Fibroblast of lung (primary cell): ENCODE measurements at regions not wholly inside any gene's neighbourhood (a gene's known extent, or its start where the extent isn't known, plus 50 kb on each side); places are given as distances from the start of the nearest gene placed in this dataset.
A peak's percentile ranks its signal among the peaks of the same experiment; 100 is the strongest.

Experiments
- DNase-seq, 2 donors: peaks; one replicate each; pipeline versions ENCODE4 v3.0.0 to v3.0.0-alpha.2; 2010; ENCODE audit warnings: low read depth in 2 of 2
- H2AFZ ChIP-seq: 2 replicates; pipeline ENCODE4 v1.5.1; 2012; ENCODE audit warnings: low read length, control low read depth, inconsistent platforms
- H3K27ac ChIP-seq: 2 replicates; pipeline ENCODE4 v1.5.1; 2011; ENCODE audit warnings: low read length, control low read depth; ENCODE audit not compliant: insufficient read depth
- H3K27me3 ChIP-seq: 2 replicates; pipeline ENCODE4 v1.5.1; 2011; ENCODE audit warnings: mild to moderate bottlenecking, low read length; ENCODE audit not compliant: control insufficient read depth, insufficient read depth
- H3K36me3 ChIP-seq: 2 replicates; pipeline ENCODE4 v1.5.1; 2011; ENCODE audit warnings: low read length; ENCODE audit not compliant: control insufficient read depth, insufficient read depth
- H3K4me1 ChIP-seq: 2 replicates; pipeline ENCODE4 v1.5.1; 2011; ENCODE audit warnings: low read length; ENCODE audit not compliant: control insufficient read depth, insufficient read depth; ENCODE audit errors: extremely low read depth
- H3K4me2 ChIP-seq: 2 replicates; pipeline ENCODE4 v1.5.1; 2011; ENCODE audit warnings: low read length, control low read depth; ENCODE audit not compliant: insufficient read depth; ENCODE audit errors: extremely low read depth
- H3K4me3 ChIP-seq, 4 experiments: fragments of 200-600 bp in 1 of 4; sonication (generic) in 1 of 4; replicated peaks in 1 of 4; 2 replicates each; pipeline ENCODE4 v1.5.1; 2011 to 2016; ENCODE audit warnings: low read length in 4 of 4, low read depth in 3 of 4, mild to moderate bottlenecking in 3 of 4, control low read depth in 2 of 4, inconsistent platforms in 1 of 4, mixed read lengths in 1 of 4; ENCODE audit not compliant: insufficient read depth in 1 of 4; ENCODE audit errors: control extremely low read depth in 1 of 4
- H3K79me2 ChIP-seq: 2 replicates; pipeline ENCODE4 v1.5.1; 2012; ENCODE audit warnings: mild to moderate bottlenecking, low read length, inconsistent platforms; ENCODE audit not compliant: control insufficient read depth, insufficient read depth
- H3K9ac ChIP-seq: 2 replicates; pipeline ENCODE4 v1.5.1; 2011; ENCODE audit warnings: mild to moderate bottlenecking, low read length, control low read depth; ENCODE audit not compliant: insufficient read depth
- H3K9me3 ChIP-seq: 2 replicates; pipeline ENCODE4 v1.5.1; 2012; ENCODE audit warnings: low read depth, low read length; ENCODE audit not compliant: control insufficient read depth, insufficient read depth
- H4K20me1 ChIP-seq: 2 replicates; pipeline ENCODE4 v1.5.1; 2011; ENCODE audit warnings: low read length; ENCODE audit not compliant: control insufficient read depth, insufficient read depth; ENCODE audit errors: extremely low read depth
- CTCF ChIP-seq, 2 donors: IDR thresholded peaks in 1 of 2; conservative IDR thresholded peaks in 1 of 2; 1 replicate in 1 of 2; 2 replicates in 1 of 2; pipeline ENCODE4 v1.5.1; 2011 to 2012; ENCODE audit warnings: low read length in 2 of 2, control low read depth in 1 of 2, inconsistent platforms in 1 of 2, low read depth in 1 of 2, mild to moderate bottlenecking in 1 of 2
- EZH2 ChIP-seq: IDR thresholded peaks from 2 replicates; pipeline ENCODE4 v1.5.1; 2012; ENCODE audit warnings: low read length, control low read depth, mild to moderate bottlenecking; ENCODE audit errors: missing control alignments

GRCh38 chr20:6595704-6596103 is 171.8 kb upstream of the BMP2 start:
- DNase-seq = peak; percentile 64 to 95
- H4K20me1 ChIP-seq = no peaks in the 10 kb centered on the region
- TF ChIP-seq EZH2 (no peak), CTCF (conservative IDR thresholded peaks at IDR 0.05 in 1 of 2, IDR thresholded peaks at IDR 0.05 in 1 of 2; ENCODE audit: low read depth in 1 of 2, low read length in 2 of 2) (no peak)
- H3K9ac ChIP-seq = no peak overlapping the region
- H3K79me2 ChIP-seq = no peaks in the 10 kb centered on the region
- H3K4me2 ChIP-seq = peak overlapping the region; percentile 59
- H2AFZ ChIP-seq = no peak overlapping the region
- H3K9me3 ChIP-seq = no peaks in the 10 kb centered on the region
- peak overlapping the region; percentile 6 for H3K27ac ChIP-seq
- no peaks in the 10 kb centered on the region for H3K36me3 ChIP-seq
- H3K27me3 ChIP-seq = no peaks in the 10 kb centered on the region
- H3K4me1 ChIP-seq = peaks cover 15% of the 10 kb centered on the region
- peak overlapping the region in 3 of 4 experiments; percentile 6 to 26 (median 18) for H3K4me3 ChIP-seq

GRCh38 chr20:6590891-6591637 is 176.4 kb upstream of the BMP2 start:
- no peak overlapping the region for H3K4me3 ChIP-seq
- no peak overlapping the region for H3K9ac ChIP-seq
- H3K36me3 ChIP-seq = no peaks in the 10 kb centered on the region
- H3K9me3 ChIP-seq = no peaks in the 10 kb centered on the region
- DNase-seq = peak; percentile 77 to 91
- H3K27ac ChIP-seq = no peak overlapping the region
- H4K20me1 ChIP-seq = no peaks in the 10 kb centered on the region
- no peaks in the 10 kb centered on the region for H3K79me2 ChIP-seq
- H3K27me3 ChIP-seq = no peaks in the 10 kb centered on the region
- H2AFZ ChIP-seq = no peak overlapping the region
- peaks cover 11% of the 10 kb centered on the region for H3K4me1 ChIP-seq
- peak overlapping the region; percentile 29 for H3K4me2 ChIP-seq
- no peak for TF ChIP-seq CTCF (conservative IDR thresholded peaks at IDR 0.05 in 1 of 2, IDR thresholded peaks at IDR 0.05 in 1 of 2; ENCODE audit: low read depth in 1 of 2, low read length in 2 of 2)
- TF ChIP-seq EZH2 = no peak

- TF ChIP-seq EZH2 (no peak), CTCF (conservative IDR thresholded peaks at IDR 0.05 in 1 of 2, IDR thresholded peaks at IDR 0.05 in 1 of 2; ENCODE audit: low read depth in 1 of 2, low read length in 2 of 2) (no peak)
- peak; percentile 42 to 62 for DNase-seq
- H3K4me2 ChIP-seq = no peak overlapping the region
These were observed 179.2 kb upstream of the BMP2 start for GRCh38 chr20:6588296-6588695.

More at GRCh38 chr20:6588296-6588695, 179.2 kb upstream of the BMP2 start:
- Histone ChIP-seq H3K4me3 (no peak overlapping the region), H3K36me3 (no peaks in the 10 kb centered on the region), H2AFZ (no peak overlapping the region), H3K27me3 (no peaks in the 10 kb centered on the region), H4K20me1 (no peaks in the 10 kb centered on the region), H3K4me1 (peaks cover 5% of the 10 kb centered on the region), H3K9me3 (no peaks in the 10 kb centered on the region), H3K27ac (no peak overlapping the region), H3K79me2 (no peaks in the 10 kb centered on the region), H3K9ac (no peak overlapping the region)
